Neutrophil (primary cell): ENCODE measurements at regions not wholly inside any gene's neighbourhood (a gene's known extent, or its start where the extent isn't known, plus 50 kb on each side); places are given as distances from the start of the nearest gene placed in this dataset.

Source experiments
- H3K27ac ChIP-seq: fragments of 200-600 bp; sonication (generic); 2 replicates; pipeline ENCODE4 v1.5.1; 2016; ENCODE audit warnings: mild to moderate bottlenecking, moderate library complexity
- H3K27me3 ChIP-seq: fragments of 200-600 bp; sonication (generic); 2 replicates; pipeline ENCODE4 v1.6.0; 2016; ENCODE audit warnings: mild to moderate bottlenecking
- H3K36me3 ChIP-seq: fragments of 200-600 bp; sonication (generic); 2 replicates; pipeline ENCODE4 v1.5.1; 2017
- H3K4me1 ChIP-seq, 2 experiments: fragments of 200-600 bp in 1 of 2; sonication (generic) in 1 of 2; 1 replicate in 1 of 2; 2 replicates in 1 of 2; pipeline versions ENCODE4 v1.5.1 to v1.6.1; 2013 to 2016; ENCODE audit warnings: low read depth in 1 of 2, low read length in 1 of 2, mild to moderate bottlenecking in 1 of 2, moderate library complexity in 1 of 2; ENCODE audit not compliant: control insufficient read depth in 1 of 2, insufficient read depth in 1 of 2
- H3K4me3 ChIP-seq, 2 experiments: fragments of 200-600 bp in 1 of 2; sonication (generic) in 1 of 2; 1 replicate in 1 of 2; 2 replicates in 1 of 2; pipeline ENCODE4 v1.5.1; 2013 to 2016; ENCODE audit warnings: low read depth in 1 of 2, low read length in 1 of 2, mild to moderate bottlenecking in 1 of 2, moderate library complexity in 1 of 2
- H3K9me3 ChIP-seq: fragments of 200-600 bp; sonication (generic); 2 replicates; pipeline ENCODE4 v1.5.1; 2016
- TF ChIP-seq, protein P1 (sequence below): fragments of 200-600 bp; sonication (generic); IDR thresholded peaks from 2 replicates; pipeline ENCODE4 v1.5.1; 2016; ENCODE audit warnings: antibody characterized with exemption

GRCh38 chr21:27622631-27623030 lies 655.7 kb upstream of the ADAMTS5 start:
- no peak overlapping the region for H3K4me3 ChIP-seq
- no peaks in the 10 kb centered on the region for H3K9me3 ChIP-seq
- no peaks in the 10 kb centered on the region for H3K27me3 ChIP-seq
- H3K36me3 ChIP-seq: no peaks in the 10 kb centered on the region
- TF ChIP-seq, protein P1, sequence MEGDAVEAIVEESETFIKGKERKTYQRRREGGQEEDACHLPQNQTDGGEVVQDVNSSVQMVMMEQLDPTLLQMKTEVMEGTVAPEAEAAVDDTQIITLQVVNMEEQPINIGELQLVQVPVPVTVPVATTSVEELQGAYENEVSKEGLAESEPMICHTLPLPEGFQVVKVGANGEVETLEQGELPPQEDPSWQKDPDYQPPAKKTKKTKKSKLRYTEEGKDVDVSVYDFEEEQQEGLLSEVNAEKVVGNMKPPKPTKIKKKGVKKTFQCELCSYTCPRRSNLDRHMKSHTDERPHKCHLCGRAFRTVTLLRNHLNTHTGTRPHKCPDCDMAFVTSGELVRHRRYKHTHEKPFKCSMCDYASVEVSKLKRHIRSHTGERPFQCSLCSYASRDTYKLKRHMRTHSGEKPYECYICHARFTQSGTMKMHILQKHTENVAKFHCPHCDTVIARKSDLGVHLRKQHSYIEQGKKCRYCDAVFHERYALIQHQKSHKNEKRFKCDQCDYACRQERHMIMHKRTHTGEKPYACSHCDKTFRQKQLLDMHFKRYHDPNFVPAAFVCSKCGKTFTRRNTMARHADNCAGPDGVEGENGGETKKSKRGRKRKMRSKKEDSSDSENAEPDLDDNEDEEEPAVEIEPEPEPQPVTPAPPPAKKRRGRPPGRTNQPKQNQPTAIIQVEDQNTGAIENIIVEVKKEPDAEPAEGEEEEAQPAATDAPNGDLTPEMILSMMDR: no peak
- H3K4me1 ChIP-seq: no peaks in the 10 kb centered on the region
- H3K27ac ChIP-seq: no peak overlapping the region

GRCh38 chr21:27614231-27614630 lies 647.3 kb upstream of the ADAMTS5 start:
- H3K4me1 ChIP-seq: no peaks in the 10 kb centered on the region
- TF ChIP-seq, protein P1: no peak
- no peak overlapping the region for H3K4me3 ChIP-seq
- no peak overlapping the region for H3K27ac ChIP-seq
- H3K9me3 ChIP-seq: no peaks in the 10 kb centered on the region
- no peaks in the 10 kb centered on the region for H3K27me3 ChIP-seq
- H3K36me3 ChIP-seq: no peaks in the 10 kb centered on the region

GRCh38 chr21:27606422-27606821 lies 639.5 kb upstream of the ADAMTS5 start:
- no peaks in the 10 kb centered on the region for H3K9me3 ChIP-seq
- no peak overlapping the region for H3K27ac ChIP-seq
- H3K27me3 ChIP-seq: no peaks in the 10 kb centered on the region
- no peaks in the 10 kb centered on the region for H3K4me1 ChIP-seq
- H3K36me3 ChIP-seq: no peaks in the 10 kb centered on the region
- TF ChIP-seq, protein P1: no peak
- H3K4me3 ChIP-seq: no peak overlapping the region

- Histone ChIP-seq H3K4me1 (no peaks in the 10 kb centered on the region), H3K36me3 (no peaks in the 10 kb centered on the region)
Observed at GRCh38 chr21:27596196-27596595, 629.3 kb upstream of the ADAMTS5 start.

DNA sequence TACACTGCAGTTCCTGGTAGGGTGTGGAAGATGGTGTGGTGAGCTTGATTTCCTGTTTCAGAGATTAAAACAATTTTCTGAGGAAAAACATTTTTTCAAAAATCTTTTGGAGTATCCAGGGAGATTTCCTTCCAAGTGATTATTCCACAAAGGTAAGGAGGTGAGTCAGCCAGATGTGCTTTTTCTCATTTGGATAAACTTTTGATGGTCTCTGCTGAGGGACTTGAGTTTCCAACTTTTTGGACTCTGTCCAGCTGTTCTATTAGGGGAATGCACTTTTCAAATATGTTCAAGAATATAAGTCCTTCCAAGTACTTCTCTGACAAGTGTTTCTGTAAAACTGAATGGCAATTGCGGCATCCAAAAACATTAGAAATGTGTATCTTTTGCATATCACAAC lies 628.8 kb upstream of the ADAMTS5 start:
- no peaks in the 10 kb centered on the region for H3K36me3 ChIP-seq
- H3K4me3 ChIP-seq: no peak overlapping the region
- TF ChIP-seq, protein P1: no peak
- no peak overlapping the region for H3K27ac ChIP-seq
- no peaks in the 10 kb centered on the region for H3K9me3 ChIP-seq
- H3K4me1 ChIP-seq: no peaks in the 10 kb centered on the region
- no peaks in the 10 kb centered on the region for H3K27me3 ChIP-seq

More at GRCh38 chr21:27596196-27596595, 629.3 kb upstream of the ADAMTS5 start:
- H3K27ac ChIP-seq: no peak overlapping the region
- H3K4me3 ChIP-seq: no peak overlapping the region
- H3K27me3 ChIP-seq: no peaks in the 10 kb centered on the region
- TF ChIP-seq, protein P1: no peak
- H3K9me3 ChIP-seq: no peaks in the 10 kb centered on the region

GRCh38 chr21:27590271-27590670 lies 623.4 kb upstream of the ADAMTS5 start:
- Histone ChIP-seq H3K27me3 (no peaks in the 10 kb centered on the region), H3K4me1 (no peaks in the 10 kb centered on the region), H3K27ac (no peak overlapping the region), H3K9me3 (no peaks in the 10 kb centered on the region), H3K4me3 (no peak overlapping the region), H3K36me3 (no peaks in the 10 kb centered on the region)
- TF ChIP-seq, protein P1: no peak
